ENCODE measurements at regions not wholly inside any gene's neighbourhood (a gene's known extent, or its start where the extent isn't known, plus 50 kb on each side); places are given as distances from the start of the nearest gene placed in this dataset.

- TF ChIP-seq POLR2A (IDR thresholded peaks at IDR 0.05; ENCODE audit: low read length) (no peak), GATA1 (IDR thresholded peaks at IDR 0.05; ENCODE audit: low read depth, low read length) (no peak)
These were observed 367.2 kb upstream of the SLITRK1 start for GRCh38 chr13:84249463-84249862.

Data from erythroblast (primary cell).